NCI-H2081 (cell line): ENCODE measurements at regions not wholly inside any gene's neighbourhood (a gene's known extent, or its start where the extent isn't known, plus 50 kb on each side); places are given as distances from the start of the nearest gene placed in this dataset.
A peak's percentile ranks its signal among the peaks of the same experiment; 100 is the strongest.

Source experiments
- DNase-seq, 2 experiments: peaks; one replicate each; lab custom pipeline; 2025; lab: John Stamatoyannopoulos, UW

GRCh38 chr15:39275066-39275465 lies 305.8 kb upstream of the THBS1 start:
- DNase-seq = no peak

GRCh38 chr15:39279311-39279710 lies 301.6 kb upstream of the THBS1 start:
- DNase-seq = no peak

DNA sequence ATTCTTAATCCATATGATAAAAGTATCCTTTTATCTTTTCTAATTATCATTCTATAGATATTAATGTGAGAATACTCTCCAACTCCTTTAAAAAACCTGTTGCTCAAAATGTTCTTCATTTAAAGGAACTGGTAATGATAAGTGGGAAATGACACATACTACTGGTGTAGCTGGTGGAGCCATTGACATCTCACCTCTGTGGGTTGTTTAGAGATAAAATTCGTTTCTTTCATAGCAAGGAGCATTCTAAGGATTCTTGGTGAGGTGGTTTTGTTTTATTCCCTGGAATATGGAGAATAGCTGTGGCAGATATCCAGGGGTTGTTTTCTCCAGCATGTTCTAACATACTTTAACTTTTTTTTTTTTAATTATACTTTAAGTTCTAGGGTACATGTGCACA lies 299.8 kb upstream of the THBS1 start:
- no peak for DNase-seq

DNA sequence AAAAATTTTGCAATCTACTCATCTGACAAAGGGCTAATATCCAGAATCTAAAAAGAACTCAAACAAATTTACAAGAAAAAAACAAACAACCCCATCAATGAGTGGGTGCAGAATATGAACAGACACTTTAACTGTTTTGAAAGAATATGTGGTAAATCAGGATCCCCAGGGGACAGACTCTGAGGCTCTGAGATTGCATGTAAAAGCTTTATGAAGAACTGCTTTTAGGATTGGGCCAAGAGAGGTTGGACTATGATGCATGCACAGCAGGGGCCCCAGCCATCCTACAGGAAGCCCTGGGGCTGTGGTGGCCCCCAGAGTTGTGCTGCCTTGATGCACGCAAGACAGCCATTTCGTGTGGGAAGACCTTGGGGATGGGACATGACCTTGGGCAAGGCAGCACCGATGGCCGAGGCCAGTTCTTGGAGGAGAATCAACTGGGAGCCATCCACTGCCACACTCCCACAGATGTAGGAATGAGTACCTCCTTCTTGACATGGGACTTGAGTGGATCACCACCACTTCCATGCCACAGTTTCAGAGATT lies 298.1 kb upstream of the THBS1 start:
- DNase-seq = no peak

DNA sequence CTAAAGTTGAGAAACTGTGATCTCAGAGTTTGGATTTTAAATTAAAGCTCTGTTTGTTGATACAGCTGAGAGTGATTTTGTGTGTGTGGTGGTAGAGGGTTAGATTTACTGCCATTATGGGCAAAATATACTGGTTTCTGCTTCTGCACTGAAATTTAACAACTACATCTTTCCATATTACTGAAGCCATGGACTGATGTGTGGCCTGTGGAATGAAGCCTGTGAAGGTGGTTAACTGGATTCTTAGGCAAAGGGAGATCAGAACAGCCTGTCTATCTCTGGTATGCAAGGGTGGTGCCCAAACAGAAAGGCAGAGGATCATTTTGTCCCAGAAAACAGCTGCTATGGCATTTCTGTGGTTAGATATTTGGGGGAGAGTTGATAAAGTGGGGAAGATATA lies 297.3 kb upstream of the THBS1 start:
- no peak for DNase-seq

- no peak for DNase-seq
Observed at GRCh38 chr15:39285071-39285470, 295.8 kb upstream of the THBS1 start.

DNA sequence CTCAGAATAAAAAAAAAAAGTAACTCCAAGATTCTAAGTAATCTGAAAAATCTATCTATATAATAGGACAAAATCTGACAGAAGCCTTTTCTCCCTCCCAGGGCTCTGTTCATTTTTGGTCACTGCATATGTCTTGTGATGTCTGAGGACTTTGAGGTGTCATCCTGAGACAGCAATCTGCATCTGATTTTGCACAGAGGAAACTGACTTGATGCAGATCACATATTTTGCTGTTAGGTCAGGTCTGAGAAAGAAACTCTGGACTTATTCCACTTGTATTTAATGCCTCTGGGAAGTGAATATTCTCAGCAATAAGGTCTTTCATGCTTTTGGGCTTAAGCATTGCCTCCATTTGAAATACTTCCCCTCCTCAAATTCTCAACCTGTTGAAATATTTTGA lies 295.2 kb upstream of the THBS1 start:
- DNase-seq = no peak

GRCh38 chr15:39286706-39287105 lies 294.2 kb upstream of the THBS1 start:
- no peak for DNase-seq

- DNase-seq = peak; percentile 41 to 79
Observed at GRCh38 chr15:39287322-39288195, 293.3 kb upstream of the THBS1 start.

GRCh38 chr15:39290711-39291435 lies 290.0 kb upstream of the THBS1 start:
- no peak for DNase-seq

GRCh38 chr15:39291690-39292089 lies 289.2 kb upstream of the THBS1 start:
- DNase-seq = no peak

- DNase-seq = no peak
Observed at GRCh38 chr15:39296955-39297354, 283.9 kb upstream of the THBS1 start.

DNA sequence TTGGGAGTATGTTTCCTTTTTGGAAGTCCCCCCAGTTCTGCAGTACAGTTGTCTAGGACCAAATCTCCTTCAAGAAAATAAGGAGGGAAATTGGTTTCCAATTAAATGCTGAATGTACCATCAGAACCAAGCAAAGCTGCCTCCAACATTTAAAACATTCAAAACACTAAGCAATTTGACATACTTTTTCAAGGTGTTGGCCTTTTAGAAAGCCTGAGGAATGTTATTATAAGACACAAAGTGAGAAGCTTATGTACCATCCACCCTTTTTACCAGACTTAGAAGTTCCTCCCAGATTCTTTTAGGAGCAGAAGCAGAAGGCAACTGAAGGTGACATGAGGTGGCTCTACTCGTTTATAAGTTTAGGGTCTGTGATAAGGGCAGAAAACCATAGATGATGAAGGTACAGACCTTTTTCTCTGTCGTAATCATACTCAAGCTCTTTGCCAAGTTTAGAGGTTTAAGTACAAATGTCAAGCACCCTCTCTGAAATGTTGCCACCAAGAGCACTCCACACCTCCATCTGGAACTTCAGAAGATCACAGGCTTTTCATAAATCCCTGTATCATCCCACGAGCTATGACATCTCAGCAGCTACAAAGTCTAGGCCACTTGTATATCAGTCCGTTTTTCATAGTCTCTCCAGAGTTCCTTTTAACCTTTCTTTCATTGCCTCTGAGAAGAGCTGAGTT lies 282.5 kb upstream of the THBS1 start:
- no peak for DNase-seq

DNA sequence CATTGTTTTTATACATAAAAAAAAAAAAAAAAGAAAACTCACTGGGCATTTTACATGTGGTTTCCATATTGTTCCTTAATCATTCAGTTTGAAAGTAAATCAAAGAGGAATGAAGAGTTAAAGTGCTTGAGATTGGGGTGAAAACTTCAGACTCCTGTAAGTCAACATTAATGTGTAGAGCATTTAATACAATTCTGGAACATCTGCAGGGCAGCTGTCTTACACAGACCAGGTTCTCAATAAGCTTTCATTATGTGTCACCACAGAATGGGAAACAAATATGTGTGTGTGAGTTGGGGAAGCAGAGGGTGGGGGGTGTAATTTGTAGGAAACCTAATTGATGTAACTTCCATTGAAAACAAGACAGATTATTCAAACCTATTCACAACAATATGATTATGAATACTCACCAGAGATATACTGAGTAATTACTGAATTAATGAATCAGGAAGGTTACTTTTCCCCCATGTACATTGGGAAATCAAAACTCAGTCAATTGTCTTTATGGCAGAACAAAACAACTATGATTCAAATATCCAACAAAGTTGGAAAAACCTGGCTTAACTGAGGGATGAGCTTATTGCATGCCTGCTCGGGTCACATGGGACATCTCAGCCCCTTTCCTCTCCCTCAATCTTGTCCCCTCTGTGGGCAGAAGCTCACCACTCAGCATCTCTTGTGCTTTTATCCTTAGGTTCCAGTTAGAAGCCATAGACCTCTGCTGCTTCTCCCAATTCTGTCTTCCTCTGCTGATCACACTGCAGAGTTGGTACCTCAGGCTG lies 281.2 kb upstream of the THBS1 start:
- no peak for DNase-seq

DNA sequence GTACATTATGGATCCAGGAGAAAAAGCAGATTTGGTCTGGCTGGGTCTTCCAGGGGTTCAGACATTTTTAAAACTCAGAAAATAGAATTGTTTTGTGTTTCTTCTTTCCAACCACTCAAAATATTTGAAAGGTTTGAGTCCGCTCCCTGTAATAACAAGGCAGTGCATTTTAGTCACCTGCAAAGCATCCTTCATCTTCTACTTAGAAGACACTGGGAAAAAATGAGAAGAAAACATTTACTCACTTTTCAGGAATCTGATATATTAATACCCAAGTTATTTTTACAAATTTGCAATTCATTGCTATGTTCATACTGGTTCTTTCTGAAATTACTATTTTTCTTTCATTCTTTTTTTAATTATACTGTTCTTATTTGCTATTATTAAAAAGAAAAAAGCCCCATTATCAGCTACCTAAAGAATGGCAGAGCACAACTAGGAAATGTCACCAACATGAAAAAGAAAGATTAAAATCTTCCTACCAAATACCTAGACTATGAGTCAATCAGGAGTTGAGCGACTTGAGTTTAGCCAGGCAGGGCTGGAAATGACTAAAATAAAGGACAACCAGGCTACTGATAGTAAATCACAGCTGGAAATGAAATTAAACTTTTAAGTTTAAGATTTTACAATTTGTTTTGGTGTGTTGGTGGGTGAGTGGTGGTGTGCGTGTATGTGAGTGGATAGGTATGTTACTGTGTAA lies 280.3 kb upstream of the THBS1 start:
- no peak for DNase-seq

DNA sequence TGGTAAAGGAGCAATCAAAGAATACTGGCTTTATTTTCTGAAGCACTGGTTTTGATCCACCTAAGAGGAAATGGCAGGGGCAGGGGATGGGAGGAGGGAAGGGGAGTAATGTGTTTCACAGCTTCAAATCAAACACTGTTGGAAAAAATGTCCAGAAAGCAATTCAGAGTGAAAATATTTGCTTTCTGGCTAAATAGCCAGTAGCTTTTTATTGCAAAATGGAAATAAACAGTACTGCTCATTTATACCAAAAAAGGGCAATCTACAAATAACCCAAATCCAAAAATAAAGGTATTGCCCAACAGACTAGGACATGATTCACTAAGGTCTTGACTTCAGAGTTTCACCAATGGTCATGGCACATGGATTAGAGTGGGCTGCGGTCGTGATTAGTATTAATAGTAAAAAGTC lies 279.3 kb upstream of the THBS1 start:
- no peak for DNase-seq

DNA sequence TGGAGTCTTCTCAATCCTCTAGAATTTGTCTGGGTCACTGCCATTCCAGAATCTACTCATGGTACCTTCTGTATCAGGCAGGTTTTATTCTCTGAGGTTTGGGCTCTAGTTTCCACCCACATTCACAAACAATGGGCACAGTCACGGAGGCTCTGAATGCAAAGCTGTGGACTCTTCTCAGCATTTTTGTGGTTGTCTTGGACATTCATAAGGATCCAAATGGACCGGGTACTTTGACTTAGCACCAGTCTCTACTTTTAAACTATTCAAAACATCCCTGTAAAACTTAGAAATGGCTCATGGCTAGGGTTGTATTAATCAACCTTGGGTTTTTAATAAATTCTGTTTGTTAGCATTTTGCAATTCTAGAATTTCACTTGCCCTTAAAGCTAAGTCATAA lies 277.9 kb upstream of the THBS1 start:
- no peak for DNase-seq

- DNase-seq = no peak
Observed at GRCh38 chr15:39304201-39304841, 276.6 kb upstream of the THBS1 start.

DNA sequence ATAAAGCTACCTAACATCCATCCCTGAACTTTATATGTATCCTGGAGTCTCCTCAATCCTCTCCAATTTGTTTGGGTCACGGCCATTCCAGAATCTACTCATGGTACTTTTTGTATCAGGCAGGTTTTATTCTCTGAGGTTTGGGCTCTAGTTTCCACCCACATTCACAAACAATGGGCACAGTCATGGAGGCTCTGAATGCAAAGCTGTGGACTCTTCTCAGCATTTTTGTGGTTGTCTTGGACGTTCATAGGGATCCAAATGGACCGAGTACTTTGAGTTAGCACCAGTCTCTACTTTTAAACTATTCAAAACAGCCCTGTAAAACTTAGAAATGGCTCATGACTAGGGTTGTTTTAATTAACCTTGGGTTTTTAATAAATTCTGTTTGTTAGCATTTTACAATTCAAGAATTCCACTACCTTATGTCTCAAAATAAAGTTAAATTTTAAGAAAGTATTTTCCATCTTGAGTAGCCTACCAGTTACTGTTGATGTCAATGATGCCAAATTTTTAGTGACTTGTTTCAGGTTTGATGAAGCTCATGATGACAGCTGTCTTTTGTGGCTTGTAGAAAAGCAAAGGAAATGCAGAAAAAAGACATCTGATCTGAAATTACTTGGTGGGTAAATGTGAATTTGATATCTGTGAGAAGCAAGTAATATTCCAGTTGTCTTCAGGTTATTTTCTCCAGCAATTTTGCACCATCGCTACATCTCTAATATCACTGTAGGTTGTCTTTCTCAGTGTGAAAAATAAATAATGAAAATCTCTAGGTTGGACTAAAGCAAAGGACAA lies 275.7 kb upstream of the THBS1 start:
- DNase-seq = no peak

DNA sequence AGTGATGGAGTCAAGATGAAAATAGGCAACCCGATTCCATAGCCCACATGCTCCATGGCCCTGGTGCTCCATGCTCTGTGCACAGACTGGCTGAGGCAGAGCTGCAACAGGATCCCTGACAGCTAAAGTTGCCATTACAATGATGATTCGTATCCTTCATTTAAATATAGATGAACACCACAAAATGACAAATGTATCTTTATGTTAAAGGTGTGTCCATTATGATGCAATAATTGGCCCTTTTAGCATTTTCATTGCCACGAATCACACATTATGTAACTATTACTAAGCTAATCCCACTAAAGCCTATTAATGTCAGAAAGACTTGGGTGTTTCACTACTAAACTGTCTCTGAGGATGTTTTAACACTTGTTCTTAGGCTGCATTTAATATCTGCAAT lies 270.2 kb upstream of the THBS1 start:
- no peak for DNase-seq
